Right atrium auricular region (tissue), 2 donors: ENCODE measurements at regions not wholly inside any gene's neighbourhood (a gene's known extent, or its start where the extent isn't known, plus 50 kb on each side); places are given as distances from the start of the nearest gene placed in this dataset.

ENCODE experiments used
- DNase-seq: peaks from one replicate; pipeline ENCODE4 v3.0.0-alpha.2; 2019; ENCODE audit warnings: low spot score
- H3K27ac ChIP-seq, 2 donors: fragments of 200-600 bp; sonication (generic); 1 replicate in 1 of 2; 2 replicates in 1 of 2; pipeline ENCODE4 v1.5.1; 2016 to 2019
- H3K27me3 ChIP-seq, 2 donors: fragments of 200-600 bp; sonication (generic); one replicate each; pipeline versions ENCODE4 v1.5.1 to v1.6.0; 2017 to 2019
- H3K36me3 ChIP-seq: fragments of 200-600 bp; sonication (generic); one replicate; pipeline ENCODE4 v1.5.1; 2016
- H3K4me1 ChIP-seq, 2 donors: fragments of 200-600 bp; sonication (generic); one replicate each; pipeline versions ENCODE4 v1.5.1 to v1.6.0; 2017 to 2019
- H3K4me3 ChIP-seq, 2 donors: fragments of 200-600 bp; sonication (generic); 1 replicate in 1 of 2; 2 replicates in 1 of 2; pipeline ENCODE4 v1.5.1; 2017 to 2019; ENCODE audit warnings: mild to moderate bottlenecking in 1 of 2, moderate library complexity in 1 of 2
- H3K9me3 ChIP-seq, 2 donors: fragments of 200-600 bp; sonication (generic); one replicate each; pipeline ENCODE4 v1.5.1; 2019
- CTCF ChIP-seq, 2 donors: fragments of 200-600 bp; sonication (generic); IDR thresholded peaks; one replicate each; pipeline ENCODE4 v1.5.1; 2019; ENCODE audit warnings: antibody characterized with exemption in 2 of 2

GRCh38 chr2:67854103-67854743, 208.6 kb downstream of the C1D start:
- no peak for TF ChIP-seq CTCF (IDR thresholded peaks at IDR 0.05)
- Histone ChIP-seq H3K4me1 (no peaks in the 10 kb centered on the region), H3K4me3 (no peak overlapping the region), H3K27me3 (no peaks in the 10 kb centered on the region), H3K27ac (no peak overlapping the region), H3K36me3 (no peaks in the 10 kb centered on the region), H3K9me3 (no peaks in the 10 kb centered on the region)
- no peak for DNase-seq

GRCh38 chr2:67854798-67855197, 208.0 kb downstream of the C1D start:
- Histone ChIP-seq H3K9me3 (no peaks in the 10 kb centered on the region), H3K27me3 (no peaks in the 10 kb centered on the region), H3K4me3 (no peak overlapping the region), H3K4me1 (no peaks in the 10 kb centered on the region), H3K27ac (no peak overlapping the region), H3K36me3 (no peaks in the 10 kb centered on the region)
- DNase-seq: no peak
- TF ChIP-seq CTCF (IDR thresholded peaks at IDR 0.05): no peak

- Histone ChIP-seq H3K4me3 (no peak overlapping the region), H3K9me3 (no peaks in the 10 kb centered on the region), H3K27ac (no peak overlapping the region), H3K4me1 (no peaks in the 10 kb centered on the region), H3K36me3 (no peaks in the 10 kb centered on the region), H3K27me3 (no peaks in the 10 kb centered on the region)
- no peak for DNase-seq
- no peak for TF ChIP-seq CTCF (IDR thresholded peaks at IDR 0.05)
These were observed 205.9 kb downstream of the C1D start for GRCh38 chr2:67856866-67857265.

- no peak overlapping the region for H3K4me3 ChIP-seq
- no peak overlapping the region for H3K27ac ChIP-seq
- no peak for TF ChIP-seq CTCF (IDR thresholded peaks at IDR 0.05)
- H3K4me1 ChIP-seq: no peaks in the 10 kb centered on the region
- no peaks in the 10 kb centered on the region for H3K36me3 ChIP-seq
- H3K9me3 ChIP-seq: no peaks in the 10 kb centered on the region
- no peak for DNase-seq
- H3K27me3 ChIP-seq: no peaks in the 10 kb centered on the region
These were observed 205.0 kb downstream of the C1D start for GRCh38 chr2:67857836-67858235.

GRCh38 chr2:67858886-67859285, 203.9 kb downstream of the C1D start:
- Histone ChIP-seq H3K36me3 (no peaks in the 10 kb centered on the region), H3K27ac (no peak overlapping the region), H3K4me1 (no peaks in the 10 kb centered on the region), H3K9me3 (no peaks in the 10 kb centered on the region), H3K27me3 (no peaks in the 10 kb centered on the region), H3K4me3 (no peak overlapping the region)
- no peak for TF ChIP-seq CTCF (IDR thresholded peaks at IDR 0.05)
- no peak for DNase-seq

GRCh38 chr2:67865917-67866316, 196.9 kb downstream of the C1D start:
- Histone ChIP-seq H3K27ac (no peak overlapping the region), H3K9me3 (no peaks in the 10 kb centered on the region)

More at GRCh38 chr2:67865917-67866316, 196.9 kb downstream of the C1D start:
- no peaks in the 10 kb centered on the region for H3K4me1 ChIP-seq
- no peak overlapping the region for H3K4me3 ChIP-seq
- no peaks in the 10 kb centered on the region for H3K36me3 ChIP-seq
- no peak for DNase-seq
- H3K27me3 ChIP-seq: no peaks in the 10 kb centered on the region
- no peak for TF ChIP-seq CTCF (IDR thresholded peaks at IDR 0.05)
